Progenitor cell of endocrine pancreas (in vitro differentiated cells): ENCODE measurements at regions not wholly inside any gene's neighbourhood (a gene's known extent, or its start where the extent isn't known, plus 50 kb on each side); places are given as distances from the start of the nearest gene placed in this dataset.

Experiments used
- DNase-seq: peaks from one replicate; pipeline ENCODE4 v3.0.0; 2021; ENCODE audit warnings: low spot score; ENCODE audit not compliant: unreplicated experiment
- H3K27ac Mint-ChIP-seq: 2 replicates; pipeline ENCODE4 v1.8.0; 2021; ENCODE audit warnings: mild to moderate bottlenecking, moderate library complexity, mixed read lengths
- H3K27me3 Mint-ChIP-seq: 2 replicates; pipeline ENCODE4 v1.8.0; 2021; ENCODE audit warnings: mixed read lengths
- H3K36me3 Mint-ChIP-seq: 2 replicates; pipeline ENCODE4 v1.8.0; 2022; ENCODE audit warnings: mixed read lengths; ENCODE audit not compliant: insufficient read depth
- H3K4me1 Mint-ChIP-seq: 2 replicates; pipeline ENCODE4 v1.8.0; 2021; ENCODE audit warnings: low read depth, mixed read lengths
- H3K4me3 Mint-ChIP-seq: 2 replicates; pipeline ENCODE4 v1.8.0; 2021; ENCODE audit warnings: low read depth, mild to moderate bottlenecking, moderate library complexity, mixed read lengths
- H3K9me3 Mint-ChIP-seq: 2 replicates; pipeline ENCODE4 v1.8.0; 2021; ENCODE audit warnings: low read depth, mixed read lengths
- CTCF ChIP-seq: fragments of 200-600 bp; sonication (generic); IDR thresholded peaks from one replicate; pipeline ENCODE4 v1.5.0; 2021; ENCODE audit warnings: antibody characterized with exemption, mild to moderate bottlenecking; ENCODE audit not compliant: unreplicated experiment

GRCh38 chr2:176507786-176508185 is 238.5 kb downstream of the MTX2 start:
- H3K36me3 Mint-ChIP-seq, result no peaks in the 10 kb centered on the region
- H3K27ac Mint-ChIP-seq, result no peak overlapping the region
- no peaks in the 10 kb centered on the region for H3K4me1 Mint-ChIP-seq
- no peak for TF ChIP-seq CTCF
- DNase-seq, result no peak
- H3K4me3 Mint-ChIP-seq, result no peak overlapping the region
- no peaks in the 10 kb centered on the region for H3K9me3 Mint-ChIP-seq
- peaks cover 3% of the 10 kb centered on the region for H3K27me3 Mint-ChIP-seq

GRCh38 chr2:176508374-176508773 is 239.1 kb downstream of the MTX2 start:
- Mint-ChIP-seq H3K9me3 (no peaks in the 10 kb centered on the region), H3K4me3 (no peak overlapping the region), H3K36me3 (no peaks in the 10 kb centered on the region), H3K4me1 (no peaks in the 10 kb centered on the region), H3K27me3 (peaks cover 3% of the 10 kb centered on the region), H3K27ac (no peak overlapping the region)
- no peak for DNase-seq
- TF ChIP-seq CTCF, result no peak

- TF ChIP-seq CTCF, result no peak
- H3K36me3 Mint-ChIP-seq, result no peaks in the 10 kb centered on the region
Observed at GRCh38 chr2:176508984-176509740, 239.9 kb downstream of the MTX2 start.

GRCh38 chr2:176514276-176514675 is 245.0 kb downstream of the MTX2 start:
- Mint-ChIP-seq H3K36me3 (no peaks in the 10 kb centered on the region), H3K4me3 (no peak overlapping the region), H3K27me3 (peaks cover 6% of the 10 kb centered on the region), H3K9me3 (no peaks in the 10 kb centered on the region), H3K27ac (no peak overlapping the region), H3K4me1 (no peaks in the 10 kb centered on the region)
- no peak for DNase-seq
- TF ChIP-seq CTCF, result no peak

More at GRCh38 chr2:176508984-176509740, 239.9 kb downstream of the MTX2 start:
- Mint-ChIP-seq H3K4me3 (no peak overlapping the region), H3K4me1 (no peaks in the 10 kb centered on the region), H3K27ac (no peak overlapping the region), H3K9me3 (no peaks in the 10 kb centered on the region), H3K27me3 (peaks cover 3% of the 10 kb centered on the region)
- DNase-seq, result no peak

- no peaks in the 10 kb centered on the region for H3K4me1 Mint-ChIP-seq
- no peak overlapping the region for H3K4me3 Mint-ChIP-seq
- H3K36me3 Mint-ChIP-seq, result no peaks in the 10 kb centered on the region
- H3K27ac Mint-ChIP-seq, result no peak overlapping the region
- H3K27me3 Mint-ChIP-seq, result peaks cover 6% of the 10 kb centered on the region
- DNase-seq, result no peak
- H3K9me3 Mint-ChIP-seq, result no peaks in the 10 kb centered on the region
- TF ChIP-seq CTCF, result no peak
Observed at GRCh38 chr2:176514805-176515500, 245.7 kb downstream of the MTX2 start.
